ENCODE measurements at regions not wholly inside any gene's neighbourhood (a gene's known extent, or its start where the extent isn't known, plus 50 kb on each side); places are given as distances from the start of the nearest gene placed in this dataset.
"Not testable (repeated sequence)": the region's sequence is repeated elsewhere in the genome, so short reads cannot be mapped to it uniquely, and the experiment has no call there.

GRCh38 chr17:16872351-16873173, 99.4 kb downstream of the TNFRSF13B start:
- peaks cover 1% of the 10 kb centered on the region for H3K9me3 Mint-ChIP-seq
- H3K4me3 Mint-ChIP-seq, result no peak overlapping the region
- H3K36me3 Mint-ChIP-seq (ENCODE audit: low read depth), result no peaks in the 10 kb centered on the region
- CTCF ChIA-PET, result no interaction called here
- peaks cover 1% of the 10 kb centered on the region for H3K27me3 Mint-ChIP-seq
- no peak overlapping the region for H3K27ac Mint-ChIP-seq
- H3K4me1 Mint-ChIP-seq (ENCODE audit: low read depth), result no peaks in the 10 kb centered on the region
- POLR2A ChIA-PET, result interaction anchor here (0.6 kb wide), 1 partner anchor 111 kb away, joined by 3 read pairs; no protein-coding TSS in a partner anchor
- intact Hi-C loops (cut with micrococcal nuclease), result no loop called here
- ATAC-seq (no peak), DNase-seq (no peak)
- no peak for TF ChIP-seq CTCF (IDR thresholded peaks at IDR 0.05)

GRCh38 chr17:16871446-16872190, 100.3 kb downstream of the TNFRSF13B start:
- H3K36me3 Mint-ChIP-seq (ENCODE audit: low read depth); DNase-seq; POLR2A ChIA-PET; intact Hi-C loops (cut with micrococcal nuclease); ATAC-seq; CTCF ChIA-PET; H3K4me3 Mint-ChIP-seq; H3K9me3 Mint-ChIP-seq; H3K27me3 Mint-ChIP-seq; H3K4me1 Mint-ChIP-seq (ENCODE audit: low read depth); H3K27ac Mint-ChIP-seq: not testable (repeated sequence)

GRCh38 chr17:16870253-16871245, 101.4 kb downstream of the TNFRSF13B start:
- Mint-ChIP-seq H3K27ac (no peak overlapping the region), H3K9me3 (no peaks in the 10 kb centered on the region), H3K4me3 (no peak overlapping the region), H3K4me1 (ENCODE audit: low read depth) (no peaks in the 10 kb centered on the region), H3K27me3 (no peaks in the 10 kb centered on the region), H3K36me3 (ENCODE audit: low read depth) (no peaks in the 10 kb centered on the region)
- DNase-seq (no peak), ATAC-seq (no peak)
- POLR2A ChIA-PET, result no interaction called here
- CTCF ChIA-PET, result no interaction called here
- intact Hi-C loops (cut with micrococcal nuclease), result no loop called here
- no peak for TF ChIP-seq CTCF (IDR thresholded peaks at IDR 0.05)

- H3K4me1 Mint-ChIP-seq (ENCODE audit: low read depth); H3K36me3 Mint-ChIP-seq (ENCODE audit: low read depth); H3K9me3 Mint-ChIP-seq; POLR2A ChIA-PET; H3K4me3 Mint-ChIP-seq; H3K27me3 Mint-ChIP-seq; H3K27ac Mint-ChIP-seq; ATAC-seq; intact Hi-C loops (cut with micrococcal nuclease); DNase-seq: not testable (repeated sequence)
- CTCF ChIA-PET, result interaction anchor here (0.6 kb wide), 1 partner anchor 116 kb away, joined by 3 read pairs; no protein-coding TSS in a partner anchor
These were observed 102.2 kb downstream of the TNFRSF13B start for GRCh38 chr17:16869531-16870252.

GRCh38 chr17:16868616-16869015, 103.3 kb downstream of the TNFRSF13B start:
- DNase-seq; H3K9me3 Mint-ChIP-seq; H3K4me3 Mint-ChIP-seq; H3K36me3 Mint-ChIP-seq (ENCODE audit: low read depth); intact Hi-C loops (cut with micrococcal nuclease); POLR2A ChIA-PET; H3K27ac Mint-ChIP-seq; ATAC-seq; H3K4me1 Mint-ChIP-seq (ENCODE audit: low read depth); H3K27me3 Mint-ChIP-seq: not testable (repeated sequence)
- CTCF ChIA-PET, result interaction anchor here (0.6 kb wide), 1 partner anchor 115 kb away, joined by 3 read pairs; no protein-coding TSS in a partner anchor

GRCh38 chr17:16867545-16867944, 104.4 kb downstream of the TNFRSF13B start:
- H3K9me3 Mint-ChIP-seq; H3K27ac Mint-ChIP-seq; DNase-seq; H3K4me1 Mint-ChIP-seq (ENCODE audit: low read depth); H3K4me3 Mint-ChIP-seq; H3K36me3 Mint-ChIP-seq (ENCODE audit: low read depth); POLR2A ChIA-PET; CTCF ChIA-PET; ATAC-seq; H3K27me3 Mint-ChIP-seq; intact Hi-C loops (cut with micrococcal nuclease): not testable (repeated sequence)

- H3K27ac Mint-ChIP-seq; H3K4me3 Mint-ChIP-seq; H3K9me3 Mint-ChIP-seq; DNase-seq; POLR2A ChIA-PET; intact Hi-C loops (cut with micrococcal nuclease); CTCF ChIA-PET; H3K27me3 Mint-ChIP-seq; H3K4me1 Mint-ChIP-seq (ENCODE audit: low read depth); H3K36me3 Mint-ChIP-seq (ENCODE audit: low read depth); ATAC-seq: not testable (repeated sequence)
These were observed 105.1 kb downstream of the TNFRSF13B start for GRCh38 chr17:16866841-16867240.

Data from activated CD8-positive, alpha-beta T cell treated with anti-CD3 and anti-CD28 coated beads for 36 hours (primary cell).